Stomach (tissue), 4 donors: ENCODE measurements at regions not wholly inside any gene's neighbourhood (a gene's known extent, or its start where the extent isn't known, plus 50 kb on each side); places are given as distances from the start of the nearest gene placed in this dataset.

Source experiments
- CTCF ChIP-seq, 7 experiments: fragments of 450-650 bp in 4 of 7; fragments of 200-600 bp in 3 of 7; sonication (generic) in 3 of 7; IDR thresholded peaks; one replicate each; pipeline ENCODE4 v1.5.1; 2016 to 2019; ENCODE audit warnings: antibody characterized with exemption in 7 of 7, control low read depth in 2 of 7, mild to moderate bottlenecking in 1 of 7
- EP300 ChIP-seq: sonication (generic); formaldehyde crosslinking; IDR thresholded peaks from one replicate; pipeline ENCODE4 v1.6.1; 2017; ENCODE audit warnings: antibody characterized with exemption
- POLR2A ChIP-seq, 4 donors: fragments of 450-650 bp; IDR thresholded peaks; one replicate each; pipeline ENCODE4 v1.6.1; 2016; ENCODE audit warnings: antibody characterized with exemption in 4 of 4, control low read depth in 2 of 4, mild to moderate bottlenecking in 1 of 4, moderate library complexity in 1 of 4
- POLR2AphosphoS5 ChIP-seq, 3 donors: sonication (generic); formaldehyde crosslinking; IDR thresholded peaks; one replicate each; pipeline ENCODE4 v1.6.1; 2016; ENCODE audit warnings: antibody characterized with exemption in 3 of 3

- TF ChIP-seq CTCF (IDR thresholded peaks at IDR 0.05) (no peak), EP300 (no peak), POLR2AphosphoS5 (IDR thresholded peaks at IDR 0.05) (no peak), POLR2A (IDR thresholded peaks at IDR 0.05) (no peak)
These were observed 427.0 kb upstream of the EYS start for GRCh38 chr6:66134021-66134420.
